ENCODE measurements at regions not wholly inside any gene's neighbourhood (a gene's known extent, or its start where the extent isn't known, plus 50 kb on each side); places are given as distances from the start of the nearest gene placed in this dataset.

DNA sequence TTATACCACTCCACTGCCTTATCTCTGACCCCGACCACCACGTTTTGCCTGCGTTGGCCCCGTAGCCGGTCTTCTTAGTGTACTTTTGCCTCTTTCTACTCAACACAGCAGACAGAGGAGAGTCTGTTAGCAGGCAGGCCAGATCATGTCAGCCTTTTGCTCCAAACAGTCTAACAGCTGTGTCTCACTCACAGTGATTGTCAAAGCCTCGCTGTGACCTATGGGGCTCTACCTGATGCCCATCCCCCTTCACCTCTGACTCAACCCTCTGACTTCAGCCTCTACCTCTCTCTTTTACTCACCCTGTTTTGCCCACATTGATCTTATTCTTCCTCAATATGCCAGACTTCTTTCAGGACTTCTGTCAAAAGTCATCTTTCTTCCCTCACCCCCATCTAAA is 127.1 kb downstream of the TRIML1 start:
- Histone ChIP-seq H3K36me3 (replicated peaks in 1 of 2; ENCODE audit: control insufficient read depth in 2 of 2, insufficient read depth in 2 of 2, low read length in 2 of 2) (no peaks in the 10 kb centered on the region), H2BK12ac (ENCODE audit: low read length) (no peak overlapping the region), H2AK5ac (ENCODE audit: low read depth, low read length) (no peak overlapping the region), H3K4me1 (ENCODE audit: control insufficient read depth in 2 of 2, insufficient read depth in 1 of 2, low read depth in 1 of 2, low read length in 2 of 2) (peaks cover 0 to 1% of the 10 kb centered on the region in 2 donors), H3K18ac (ENCODE audit: low read length) (no peak overlapping the region), H3K14ac (ENCODE audit: low read length) (no peak overlapping the region), H2BK120ac (ENCODE audit: low read depth, low read length) (no peak overlapping the region), H4K91ac (ENCODE audit: low read depth, low read length, poor library complexity) (no peak overlapping the region), H3K4ac (ENCODE audit: low read length) (no peak overlapping the region), H3K9ac (ENCODE audit: low read depth, low read length, poor library complexity) (no peak overlapping the region), H3K4me3 (ENCODE audit: low read length in 2 of 2) (no peak overlapping the region), H3K79me1 (ENCODE audit: low read depth, low read length) (no peaks in the 10 kb centered on the region), H2AFZ (ENCODE audit: low read length) (no peak overlapping the region), H3K4me2 (ENCODE audit: insufficient read depth, low read length, poor library complexity, severe bottlenecking) (no peak overlapping the region), H3K9me3 (replicated peaks in 1 of 2; ENCODE audit: control insufficient read depth in 2 of 2, insufficient read depth in 1 of 2, low read depth in 1 of 2, low read length in 2 of 2) (peaks cover 0 to 2% of the 10 kb centered on the region in 2 donors), H3K23ac (ENCODE audit: low read depth, low read length, poor library complexity) (no peak overlapping the region), H3K27me3 (ENCODE audit: control insufficient read depth in 3 of 3, insufficient read depth in 3 of 3, low read depth in 1 of 3, low read length in 3 of 3) (no peaks in the 10 kb centered on the region), H2BK15ac (ENCODE audit: low read length) (no peak overlapping the region), H4K8ac (ENCODE audit: low read depth, low read length) (no peak overlapping the region), H3K27ac (replicated peaks; ENCODE audit: low read length) (no peak overlapping the region), H2BK5ac (ENCODE audit: low read length) (no peak overlapping the region)
- no CpG with 5 or more reads among the region's 6 CpGs for WGBS, 2 donors (ENCODE audit: extremely low coverage in 2 of 2, insufficient read length in 2 of 2, insufficient replicate concordance in 1 of 2)
- no peak for DNase-seq (ENCODE audit: low spot score)

DNA sequence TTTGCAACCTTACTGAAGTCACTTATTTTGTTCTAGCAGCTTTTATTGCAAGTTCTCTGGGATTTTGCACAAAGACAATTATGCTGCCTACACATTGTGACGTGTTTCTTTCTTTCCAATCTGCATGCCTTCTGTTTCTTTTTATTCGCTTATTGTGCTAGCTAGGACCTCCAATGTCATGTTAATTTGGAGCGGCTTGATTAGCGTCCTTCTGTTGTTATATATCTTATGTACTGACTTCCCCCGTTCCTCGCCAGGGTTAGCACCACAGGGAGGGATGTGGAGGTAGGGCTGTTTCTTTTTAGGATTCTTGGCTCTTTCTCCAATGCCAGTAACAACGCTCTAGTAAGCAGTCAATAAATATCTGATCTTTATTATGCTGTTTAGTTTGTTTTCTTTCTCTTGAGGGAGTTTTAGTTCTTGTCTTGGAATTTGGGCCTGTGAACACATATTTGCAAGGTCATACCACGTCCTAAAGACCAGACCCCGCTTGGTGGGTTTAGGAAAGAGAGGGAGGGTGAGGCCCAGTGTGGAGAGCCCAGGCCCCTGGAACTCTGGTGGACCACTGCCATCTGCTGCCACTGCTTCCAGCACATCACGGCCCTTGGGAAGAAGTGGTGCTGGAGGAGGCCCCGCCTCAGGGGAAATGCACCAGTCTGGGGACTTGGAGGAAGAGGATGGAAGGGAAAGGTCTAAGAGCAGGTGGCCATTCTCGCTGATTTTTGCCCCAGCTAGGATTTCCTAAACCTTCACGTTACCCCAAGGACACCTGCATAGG is 129.1 kb downstream of the TRIML1 start:
- Histone ChIP-seq H2AFZ (ENCODE audit: low read length) (no peak overlapping the region), H3K14ac (ENCODE audit: low read length) (no peak overlapping the region), H3K27ac (replicated peaks; ENCODE audit: low read length) (no peak overlapping the region), H3K79me1 (ENCODE audit: low read depth, low read length) (no peaks in the 10 kb centered on the region), H3K4ac (ENCODE audit: low read length) (no peak overlapping the region), H3K4me2 (ENCODE audit: insufficient read depth, low read length, poor library complexity, severe bottlenecking) (no peak overlapping the region), H4K91ac (ENCODE audit: low read depth, low read length, poor library complexity) (no peak overlapping the region), H2BK120ac (ENCODE audit: low read depth, low read length) (no peak overlapping the region), H3K23ac (ENCODE audit: low read depth, low read length, poor library complexity) (no peak overlapping the region), H3K9me3 (replicated peaks in 1 of 2; ENCODE audit: control insufficient read depth in 2 of 2, insufficient read depth in 1 of 2, low read depth in 1 of 2, low read length in 2 of 2) (no peaks in the 10 kb centered on the region), H3K4me3 (ENCODE audit: low read length in 2 of 2) (no peak overlapping the region), H2BK5ac (ENCODE audit: low read length) (no peak overlapping the region), H3K27me3 (ENCODE audit: control insufficient read depth in 3 of 3, insufficient read depth in 3 of 3, low read depth in 1 of 3, low read length in 3 of 3) (no peaks in the 10 kb centered on the region), H3K9ac (ENCODE audit: low read depth, low read length, poor library complexity) (peak overlapping the region; percentile 7), H3K36me3 (replicated peaks in 1 of 2; ENCODE audit: control insufficient read depth in 2 of 2, insufficient read depth in 2 of 2, low read length in 2 of 2) (no peaks in the 10 kb centered on the region), H3K18ac (ENCODE audit: low read length) (peak overlapping the region; percentile 18), H3K4me1 (ENCODE audit: control insufficient read depth in 2 of 2, insufficient read depth in 1 of 2, low read depth in 1 of 2, low read length in 2 of 2) (peaks cover 0 to 1% of the 10 kb centered on the region in 2 donors), H2AK5ac (ENCODE audit: low read depth, low read length) (no peak overlapping the region), H4K8ac (ENCODE audit: low read depth, low read length) (no peak overlapping the region), H2BK15ac (ENCODE audit: low read length) (no peak overlapping the region), H2BK12ac (ENCODE audit: low read length) (no peak overlapping the region)
- DNase-seq (ENCODE audit: low spot score) = no peak
- WGBS, 2 donors (ENCODE audit: extremely low coverage in 2 of 2, insufficient read length in 2 of 2, insufficient replicate concordance in 1 of 2) = no CpG with 5 or more reads among the region's 13 CpGs

DNA sequence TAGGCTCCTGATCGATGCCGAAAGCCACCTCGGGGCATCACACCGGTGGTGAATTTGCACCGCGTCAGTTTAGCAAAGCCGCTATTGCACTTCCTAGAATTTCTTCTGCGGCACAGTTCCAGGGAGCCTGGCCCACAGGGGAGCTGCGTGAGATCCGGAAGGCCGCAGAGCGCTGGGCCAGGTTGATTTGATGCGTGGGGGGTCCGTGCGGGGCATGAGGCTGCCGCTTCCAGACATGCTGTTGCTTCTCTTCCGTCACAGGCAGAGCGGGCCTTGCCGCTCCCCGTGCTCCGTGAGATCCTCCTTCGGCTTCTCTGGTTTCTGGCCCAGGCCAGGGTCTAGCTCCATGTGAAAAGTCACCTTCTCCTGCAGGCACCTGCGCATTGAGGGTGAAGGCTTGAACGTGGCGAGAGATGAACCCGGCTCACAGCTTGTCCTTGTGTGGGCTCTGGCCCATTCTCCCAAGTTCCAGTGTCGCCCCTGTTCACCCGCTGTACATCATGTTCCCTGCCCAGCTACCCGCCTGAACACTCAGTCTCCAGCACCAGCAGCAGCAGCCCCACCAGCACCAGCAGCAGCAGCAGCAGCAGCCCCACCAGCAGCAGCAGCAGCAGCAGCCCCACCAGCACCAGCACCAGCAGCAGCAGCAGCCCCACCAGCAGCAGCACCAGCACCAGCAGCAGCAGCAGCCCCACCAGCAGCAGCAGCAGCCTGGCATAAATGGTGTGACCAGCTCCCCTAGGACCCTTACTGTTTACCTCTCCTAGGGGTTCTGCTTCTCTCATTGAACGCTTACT is 131.2 kb downstream of the TRIML1 start:
- no CpG with 5 or more reads among the region's 30 CpGs for WGBS, 2 donors (ENCODE audit: extremely low coverage in 2 of 2, insufficient read length in 2 of 2, insufficient replicate concordance in 1 of 2)
- no peak overlapping the region for H2BK12ac ChIP-seq (ENCODE audit: low read length)
- peak overlapping the region; percentile 91 for H3K18ac ChIP-seq (ENCODE audit: low read length)

DNA sequence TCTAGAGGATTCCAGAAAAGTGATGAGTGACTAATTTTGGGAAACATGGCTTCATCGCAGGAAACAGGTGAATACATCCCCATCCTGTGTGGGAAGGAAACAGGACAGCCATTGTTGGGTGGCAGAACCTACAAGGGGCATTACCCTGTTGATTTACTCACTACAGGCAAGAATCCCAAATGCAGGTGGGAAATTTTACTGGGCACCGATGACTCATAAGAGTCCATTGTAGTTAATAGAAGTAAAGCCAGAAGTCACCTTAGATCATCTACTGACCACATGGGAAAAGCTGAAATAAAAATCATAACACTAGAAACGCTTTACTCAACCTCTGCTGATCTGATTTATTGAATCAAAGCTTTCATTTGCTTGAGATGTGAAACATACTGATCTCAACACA is 136.4 kb downstream of the TRIML1 start:
- Histone ChIP-seq H2BK120ac (ENCODE audit: low read depth, low read length) (no peak overlapping the region), H4K91ac (ENCODE audit: low read depth, low read length, poor library complexity) (no peak overlapping the region), H3K27me3 (ENCODE audit: control insufficient read depth in 3 of 3, insufficient read depth in 3 of 3, low read depth in 1 of 3, low read length in 3 of 3) (no peaks in the 10 kb centered on the region), H3K36me3 (replicated peaks in 1 of 2; ENCODE audit: control insufficient read depth in 2 of 2, insufficient read depth in 2 of 2, low read length in 2 of 2) (no peaks in the 10 kb centered on the region), H4K8ac (ENCODE audit: low read depth, low read length) (no peak overlapping the region), H3K9me3 (replicated peaks in 1 of 2; ENCODE audit: control insufficient read depth in 2 of 2, insufficient read depth in 1 of 2, low read depth in 1 of 2, low read length in 2 of 2) (peaks cover 0 to 2% of the 10 kb centered on the region in 2 donors), H3K4me1 (ENCODE audit: control insufficient read depth in 2 of 2, insufficient read depth in 1 of 2, low read depth in 1 of 2, low read length in 2 of 2) (no peaks in the 10 kb centered on the region), H3K14ac (ENCODE audit: low read length) (no peak overlapping the region), H3K9ac (ENCODE audit: low read depth, low read length, poor library complexity) (no peak overlapping the region), H2AFZ (ENCODE audit: low read length) (no peak overlapping the region), H3K4ac (ENCODE audit: low read length) (no peak overlapping the region), H3K23ac (ENCODE audit: low read depth, low read length, poor library complexity) (no peak overlapping the region), H3K4me3 (ENCODE audit: low read length in 2 of 2) (no peak overlapping the region), H2BK15ac (ENCODE audit: low read length) (no peak overlapping the region), H2BK12ac (ENCODE audit: low read length) (no peak overlapping the region), H3K18ac (ENCODE audit: low read length) (no peak overlapping the region), H2BK5ac (ENCODE audit: low read length) (no peak overlapping the region), H3K27ac (replicated peaks; ENCODE audit: low read length) (no peak overlapping the region), H3K79me1 (ENCODE audit: low read depth, low read length) (no peaks in the 10 kb centered on the region), H3K4me2 (ENCODE audit: insufficient read depth, low read length, poor library complexity, severe bottlenecking) (no peak overlapping the region), H2AK5ac (ENCODE audit: low read depth, low read length) (no peak overlapping the region)
- whole genome bisulfite sequencing, 2 donors (ENCODE audit: extremely low coverage in 2 of 2, insufficient read length in 2 of 2, insufficient replicate concordance in 1 of 2) = no CpG with 5 or more reads among the region's 3 CpGs
- no peak for DNase-seq (ENCODE audit: low spot score)

More for the DNA sequence above, 131.2 kb downstream of the TRIML1 start:
- Histone ChIP-seq H3K23ac (ENCODE audit: low read depth, low read length, poor library complexity) (peak overlapping the region; percentile 65), H4K8ac (ENCODE audit: low read depth, low read length) (no peak overlapping the region), H3K4me3 (ENCODE audit: low read length in 2 of 2) (no peak overlapping the region), H2AK5ac (ENCODE audit: low read depth, low read length) (peak overlapping the region; percentile 14), H3K36me3 (replicated peaks in 1 of 2; ENCODE audit: control insufficient read depth in 2 of 2, insufficient read depth in 2 of 2, low read length in 2 of 2) (no peaks in the 10 kb centered on the region), H2BK5ac (ENCODE audit: low read length) (no peak overlapping the region), H3K27me3 (ENCODE audit: control insufficient read depth in 3 of 3, insufficient read depth in 3 of 3, low read depth in 1 of 3, low read length in 3 of 3) (no peaks in the 10 kb centered on the region), H3K14ac (ENCODE audit: low read length) (peak overlapping the region; percentile 89), H3K4me1 (ENCODE audit: control insufficient read depth in 2 of 2, insufficient read depth in 1 of 2, low read depth in 1 of 2, low read length in 2 of 2) (peaks cover 0 to 1% of the 10 kb centered on the region in 2 donors), H3K9me3 (replicated peaks in 1 of 2; ENCODE audit: control insufficient read depth in 2 of 2, insufficient read depth in 1 of 2, low read depth in 1 of 2, low read length in 2 of 2) (no peaks in the 10 kb centered on the region), H3K79me1 (ENCODE audit: low read depth, low read length) (no peaks in the 10 kb centered on the region), H4K91ac (ENCODE audit: low read depth, low read length, poor library complexity) (no peak overlapping the region), H3K4me2 (ENCODE audit: insufficient read depth, low read length, poor library complexity, severe bottlenecking) (no peak overlapping the region), H2BK15ac (ENCODE audit: low read length) (peak overlapping the region; percentile 95), H3K9ac (ENCODE audit: low read depth, low read length, poor library complexity) (no peak overlapping the region), H3K4ac (ENCODE audit: low read length) (no peak overlapping the region), H2AFZ (ENCODE audit: low read length) (no peak overlapping the region), H3K27ac (replicated peaks; ENCODE audit: low read length) (no peak overlapping the region), H2BK120ac (ENCODE audit: low read depth, low read length) (no peak overlapping the region)
- DNase-seq (ENCODE audit: low spot score) = no peak

Data from neuronal stem cell (in vitro differentiated cells).